T-helper 1 cell treated with Interleukin-12 subunit alpha and Interleukin-12 subunit beta and Interleukin-4 antibody, amounts not matched to agents 30 μg/mL and 1 μg/mL, for 36 hours (primary cell): ENCODE measurements at regions not wholly inside any gene's neighbourhood (a gene's known extent, or its start where the extent isn't known, plus 50 kb on each side); places are given as distances from the start of the nearest gene placed in this dataset.

ENCODE experiments used
- H3K27ac Mint-ChIP-seq: one replicate; pipeline ENCODE4 v1.8.0; 2021; ENCODE audit warnings: mild to moderate bottlenecking, mixed read lengths
- H3K27me3 Mint-ChIP-seq: one replicate; pipeline ENCODE4 v1.8.0; 2021; ENCODE audit warnings: low read depth, mixed read lengths
- H3K36me3 Mint-ChIP-seq: one replicate; pipeline ENCODE4 v1.8.0; 2021; ENCODE audit warnings: low read depth, mixed read lengths
- H3K4me1 Mint-ChIP-seq: one replicate; pipeline ENCODE4 v1.8.0; 2021; ENCODE audit warnings: low read depth, mixed read lengths
- H3K4me3 Mint-ChIP-seq: one replicate; pipeline ENCODE4 v1.8.0; 2021; ENCODE audit warnings: mild to moderate bottlenecking, moderate library complexity, mixed read lengths
- H3K9me3 Mint-ChIP-seq: one replicate; pipeline ENCODE4 v1.8.0; 2021; ENCODE audit warnings: mixed read lengths

- no peaks in the 10 kb centered on the region for H3K4me1 Mint-ChIP-seq
- no peaks in the 10 kb centered on the region for H3K36me3 Mint-ChIP-seq
- no peak overlapping the region for H3K27ac Mint-ChIP-seq
- no peaks in the 10 kb centered on the region for H3K9me3 Mint-ChIP-seq
- H3K4me3 Mint-ChIP-seq, result no peak overlapping the region
- H3K27me3 Mint-ChIP-seq, result peaks cover 4% of the 10 kb centered on the region
Measured at GRCh38 chr15:29409890-29410289, 140.3 kb upstream of the NSMCE3 start.

GRCh38 chr15:29405564-29405963 is 135.9 kb upstream of the NSMCE3 start:
- Mint-ChIP-seq H3K27ac (no peak overlapping the region), H3K36me3 (no peaks in the 10 kb centered on the region), H3K4me3 (no peak overlapping the region), H3K9me3 (no peaks in the 10 kb centered on the region), H3K27me3 (no peaks in the 10 kb centered on the region), H3K4me1 (no peaks in the 10 kb centered on the region)

DNA sequence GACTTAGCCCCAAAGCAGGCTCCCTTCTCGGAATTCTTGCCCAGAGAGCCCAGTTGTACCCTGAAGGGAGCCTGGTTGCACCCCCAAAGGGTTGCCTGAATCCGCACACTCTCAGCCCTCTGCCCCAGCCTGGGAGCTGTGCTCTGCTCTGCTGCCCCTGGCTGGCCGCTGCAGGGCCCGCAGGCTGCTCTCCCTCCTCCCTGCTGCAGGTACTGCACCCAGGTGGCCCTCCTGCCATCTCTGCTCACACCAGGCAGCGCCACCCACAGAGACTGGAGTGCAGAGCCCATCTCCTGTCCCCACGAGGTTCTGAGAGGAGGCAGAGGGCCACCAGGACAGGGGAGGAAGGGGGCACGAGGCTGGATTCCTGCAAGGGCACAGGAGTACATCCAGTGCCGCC is 134.2 kb upstream of the NSMCE3 start:
- H3K4me1 Mint-ChIP-seq, result no peaks in the 10 kb centered on the region
- no peaks in the 10 kb centered on the region for H3K9me3 Mint-ChIP-seq
- H3K4me3 Mint-ChIP-seq, result no peak overlapping the region
- no peaks in the 10 kb centered on the region for H3K36me3 Mint-ChIP-seq
- no peak overlapping the region for H3K27ac Mint-ChIP-seq
- H3K27me3 Mint-ChIP-seq, result no peaks in the 10 kb centered on the region

- Mint-ChIP-seq H3K36me3 (no peaks in the 10 kb centered on the region), H3K4me1 (no peaks in the 10 kb centered on the region), H3K27me3 (peaks cover 5% of the 10 kb centered on the region), H3K4me3 (no peak overlapping the region), H3K27ac (no peak overlapping the region), H3K9me3 (no peaks in the 10 kb centered on the region)
Measured at GRCh38 chr15:29401644-29402043, 132.0 kb upstream of the NSMCE3 start.

GRCh38 chr15:29400701-29401100 is 131.1 kb upstream of the NSMCE3 start:
- Mint-ChIP-seq H3K27me3 (peaks cover 9% of the 10 kb centered on the region), H3K36me3 (no peaks in the 10 kb centered on the region), H3K27ac (no peak overlapping the region), H3K4me3 (no peak overlapping the region), H3K9me3 (no peaks in the 10 kb centered on the region), H3K4me1 (no peaks in the 10 kb centered on the region)

DNA sequence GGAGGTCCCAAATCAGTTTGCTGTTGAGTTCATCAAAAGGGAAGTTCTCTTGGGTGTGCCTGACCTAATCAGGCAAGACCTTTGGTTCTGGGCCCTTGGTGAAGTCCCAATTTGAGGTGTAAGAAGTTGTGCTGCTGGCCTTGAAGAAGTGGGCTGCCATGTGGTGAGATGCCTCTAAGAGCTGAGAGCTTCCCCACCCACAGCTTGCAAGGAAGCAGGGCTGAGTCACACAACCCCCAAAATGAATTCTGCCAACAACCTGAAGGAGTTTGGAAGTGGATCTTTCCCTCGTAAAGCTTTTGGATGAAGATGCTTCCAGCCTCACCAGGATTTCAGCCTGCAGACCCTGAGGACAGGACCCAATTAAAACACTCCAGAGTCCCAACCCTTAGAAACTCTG is 129.3 kb upstream of the NSMCE3 start:
- H3K4me3 Mint-ChIP-seq, result no peak overlapping the region
- H3K27ac Mint-ChIP-seq, result no peak overlapping the region
- peaks cover 9% of the 10 kb centered on the region for H3K27me3 Mint-ChIP-seq
- H3K4me1 Mint-ChIP-seq, result no peaks in the 10 kb centered on the region
- no peaks in the 10 kb centered on the region for H3K9me3 Mint-ChIP-seq
- H3K36me3 Mint-ChIP-seq, result no peaks in the 10 kb centered on the region

GRCh38 chr15:29396176-29396811 is 126.7 kb upstream of the NSMCE3 start:
- peaks cover 9% of the 10 kb centered on the region for H3K27me3 Mint-ChIP-seq
- no peak overlapping the region for H3K27ac Mint-ChIP-seq
- H3K4me1 Mint-ChIP-seq, result no peaks in the 10 kb centered on the region
- no peaks in the 10 kb centered on the region for H3K9me3 Mint-ChIP-seq
- H3K4me3 Mint-ChIP-seq, result no peak overlapping the region
- no peaks in the 10 kb centered on the region for H3K36me3 Mint-ChIP-seq

GRCh38 chr15:29393443-29393842 is 123.8 kb upstream of the NSMCE3 start:
- Mint-ChIP-seq H3K4me3 (no peak overlapping the region), H3K9me3 (no peaks in the 10 kb centered on the region), H3K27me3 (peaks cover 9% of the 10 kb centered on the region), H3K4me1 (no peaks in the 10 kb centered on the region), H3K27ac (no peak overlapping the region), H3K36me3 (no peaks in the 10 kb centered on the region)

DNA sequence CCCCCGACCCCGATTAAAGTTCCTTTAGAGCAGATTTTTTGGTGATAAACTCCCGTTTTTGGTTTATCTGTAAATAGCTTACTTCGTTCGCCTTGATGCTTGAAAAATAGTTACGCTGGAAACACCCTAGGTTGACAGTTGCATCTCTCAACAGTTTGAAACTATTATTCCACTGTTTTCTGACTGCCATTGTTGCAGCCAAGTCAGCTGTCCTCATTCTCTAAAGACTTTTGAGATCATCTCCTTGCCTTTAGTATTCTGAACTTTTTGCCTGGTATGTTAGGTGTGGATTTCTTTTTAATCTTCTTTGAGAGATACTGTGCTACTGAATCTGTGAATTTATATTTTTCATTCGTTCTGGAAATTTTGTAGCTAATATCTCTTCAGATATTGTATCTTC is 122.7 kb upstream of the NSMCE3 start:
- Mint-ChIP-seq H3K9me3 (no peaks in the 10 kb centered on the region), H3K4me3 (no peak overlapping the region), H3K27me3 (peaks cover 4% of the 10 kb centered on the region), H3K27ac (no peak overlapping the region), H3K36me3 (no peaks in the 10 kb centered on the region), H3K4me1 (no peaks in the 10 kb centered on the region)

DNA sequence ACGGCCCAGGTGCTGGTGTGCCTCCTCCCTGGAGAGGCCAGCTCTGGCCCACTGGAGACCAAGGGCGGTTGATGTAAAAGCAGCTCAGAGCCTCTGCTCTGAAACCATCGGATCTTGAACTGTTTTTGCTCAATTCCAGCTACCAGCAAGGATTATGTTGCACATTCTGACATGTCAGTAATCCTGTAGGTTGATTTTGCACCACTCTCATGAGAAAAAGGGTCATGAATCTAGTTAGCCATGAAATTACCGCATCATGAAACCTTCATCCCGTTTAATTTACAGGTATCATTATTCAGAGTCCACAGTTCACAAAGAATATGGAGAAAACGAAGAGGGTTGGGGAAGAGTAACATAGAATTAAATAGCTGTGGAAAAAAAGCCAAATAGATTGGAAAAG is 120.4 kb upstream of the NSMCE3 start:
- no peaks in the 10 kb centered on the region for H3K4me1 Mint-ChIP-seq
- H3K36me3 Mint-ChIP-seq, result no peaks in the 10 kb centered on the region
- no peaks in the 10 kb centered on the region for H3K27me3 Mint-ChIP-seq
- H3K27ac Mint-ChIP-seq, result no peak overlapping the region
- H3K9me3 Mint-ChIP-seq, result no peaks in the 10 kb centered on the region
- H3K4me3 Mint-ChIP-seq, result no peak overlapping the region

- no peaks in the 10 kb centered on the region for H3K27me3 Mint-ChIP-seq
- no peak overlapping the region for H3K4me3 Mint-ChIP-seq
- no peak overlapping the region for H3K27ac Mint-ChIP-seq
- no peaks in the 10 kb centered on the region for H3K4me1 Mint-ChIP-seq
- H3K9me3 Mint-ChIP-seq, result no peaks in the 10 kb centered on the region
- no peaks in the 10 kb centered on the region for H3K36me3 Mint-ChIP-seq
Measured at GRCh38 chr15:29386523-29386922, 116.9 kb upstream of the NSMCE3 start.

DNA sequence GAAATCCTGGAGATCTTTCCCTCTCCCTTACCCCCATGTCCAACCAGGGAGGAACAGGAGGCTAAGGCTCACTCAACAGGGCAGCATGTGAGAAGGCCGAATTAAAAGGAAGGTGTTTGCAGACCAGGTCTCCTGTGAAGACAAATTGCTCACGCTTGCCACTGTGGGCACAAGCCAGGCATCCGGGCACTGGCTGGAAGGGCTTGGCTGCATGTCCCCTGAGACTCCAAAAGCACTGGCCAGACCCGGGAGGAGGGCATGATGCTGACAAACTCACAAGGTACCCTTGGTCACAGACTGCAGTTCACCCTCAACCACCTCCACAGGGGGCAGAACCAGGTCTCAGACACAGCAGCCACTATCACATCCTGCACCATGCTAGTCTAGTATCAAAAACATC is 113.7 kb upstream of the NSMCE3 start:
- Mint-ChIP-seq H3K4me3 (no peak overlapping the region), H3K27me3 (no peaks in the 10 kb centered on the region), H3K36me3 (no peaks in the 10 kb centered on the region), H3K4me1 (no peaks in the 10 kb centered on the region), H3K9me3 (no peaks in the 10 kb centered on the region), H3K27ac (no peak overlapping the region)

GRCh38 chr15:29382862-29383261 is 113.2 kb upstream of the NSMCE3 start:
- H3K4me1 Mint-ChIP-seq, result no peaks in the 10 kb centered on the region
- H3K27me3 Mint-ChIP-seq, result no peaks in the 10 kb centered on the region

DNA sequence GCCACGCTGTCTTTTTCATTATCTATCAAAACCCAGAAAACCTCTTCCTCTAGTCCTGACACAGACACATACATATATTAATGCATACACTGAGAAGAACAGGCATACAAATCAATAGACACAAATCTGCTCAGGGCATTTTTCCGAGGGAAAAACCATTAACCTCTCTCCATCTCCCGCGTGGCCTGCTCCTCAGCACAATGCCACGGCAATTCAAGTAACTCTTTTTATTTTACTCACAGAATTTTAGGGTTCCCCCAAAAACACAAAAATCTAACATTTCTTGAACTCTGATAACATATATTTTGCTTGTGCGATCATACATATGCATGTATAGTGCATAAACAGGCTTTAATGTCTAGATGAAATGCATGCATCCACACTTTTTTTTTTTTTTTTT is 110.8 kb upstream of the NSMCE3 start:
- H3K36me3 Mint-ChIP-seq, result no peaks in the 10 kb centered on the region
- no peak overlapping the region for H3K27ac Mint-ChIP-seq
- H3K9me3 Mint-ChIP-seq, result no peaks in the 10 kb centered on the region
- no peaks in the 10 kb centered on the region for H3K4me1 Mint-ChIP-seq
- H3K27me3 Mint-ChIP-seq, result no peaks in the 10 kb centered on the region
- no peak overlapping the region for H3K4me3 Mint-ChIP-seq

More at GRCh38 chr15:29382862-29383261, 113.2 kb upstream of the NSMCE3 start:
- no peaks in the 10 kb centered on the region for H3K9me3 Mint-ChIP-seq
- no peak overlapping the region for H3K4me3 Mint-ChIP-seq
- H3K27ac Mint-ChIP-seq, result no peak overlapping the region
- H3K36me3 Mint-ChIP-seq, result no peaks in the 10 kb centered on the region

GRCh38 chr15:29379647-29380046 is 110.0 kb upstream of the NSMCE3 start:
- Mint-ChIP-seq H3K27ac (no peak overlapping the region), H3K9me3 (no peaks in the 10 kb centered on the region), H3K4me3 (no peak overlapping the region)

DNA sequence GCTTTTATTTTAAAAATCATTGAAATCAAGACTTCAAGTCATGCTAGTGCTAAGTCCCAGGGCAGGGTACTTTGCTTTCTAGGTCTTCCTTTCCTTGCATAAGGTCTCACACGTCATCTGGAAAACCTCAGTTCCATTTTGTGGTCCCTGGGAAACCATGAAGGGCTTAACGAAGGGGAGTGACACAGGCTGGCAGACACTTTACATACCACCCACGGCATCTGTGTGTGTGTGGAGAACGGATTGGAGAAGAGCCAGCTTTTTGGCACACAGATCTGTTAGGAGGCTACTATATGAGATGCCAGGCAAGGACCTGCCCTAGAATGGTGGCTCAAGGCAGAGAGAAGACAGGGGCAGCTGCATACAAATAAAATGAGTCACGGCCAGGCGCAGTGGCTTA is 107.5 kb upstream of the NSMCE3 start:
- H3K4me3 Mint-ChIP-seq, result no peak overlapping the region
- no peaks in the 10 kb centered on the region for H3K36me3 Mint-ChIP-seq
- H3K27ac Mint-ChIP-seq, result no peak overlapping the region
- H3K9me3 Mint-ChIP-seq, result no peaks in the 10 kb centered on the region
- peaks cover 12% of the 10 kb centered on the region for H3K27me3 Mint-ChIP-seq
- no peaks in the 10 kb centered on the region for H3K4me1 Mint-ChIP-seq

More at GRCh38 chr15:29379647-29380046, 110.0 kb upstream of the NSMCE3 start:
- Mint-ChIP-seq H3K36me3 (no peaks in the 10 kb centered on the region), H3K4me1 (no peaks in the 10 kb centered on the region), H3K27me3 (peaks cover 8% of the 10 kb centered on the region)
